WTC11 (cell line): ENCODE measurements at regions not wholly inside any gene's neighbourhood (a gene's known extent, or its start where the extent isn't known, plus 50 kb on each side); places are given as distances from the start of the nearest gene placed in this dataset.

Experiments
- ATAC-seq: fragments of 200-7000 bp; cut with Tn5 transposase; 2 replicates; pipeline ENCODE4 v1.10.0; 2021; ENCODE audit warnings: mild to moderate bottlenecking, moderate library complexity
- CTCF ChIA-PET: fragments of 300-600 bp; sonication (Branson Sonifier 250); formaldehyde crosslinking; loops from one replicate; lab custom pipeline; 2021; ENCODE audit warnings: antibody characterized with exemption; lab: Charles Lee
- POLR2A ChIA-PET: fragments of 350-600 bp; sonication (Branson Sonifier 250); formaldehyde crosslinking; loops from one replicate; lab custom pipeline; 2021; ENCODE audit warnings: antibody characterized with exemption; lab: Charles Lee
- DNase-seq: peaks from one replicate; pipeline ENCODE4 v3.0.0; 2021; ENCODE audit warnings: low spot score
- H3K27ac Mint-ChIP-seq: 2 replicates; pipeline ENCODE4 v1.8.0; 2021; ENCODE audit warnings: mixed read lengths
- H3K27me3 Mint-ChIP-seq: 2 replicates; pipeline ENCODE4 v1.8.0; 2021; ENCODE audit warnings: low read depth, mild to moderate bottlenecking, moderate library complexity, mixed read lengths
- H3K36me3 Mint-ChIP-seq: 2 replicates; pipeline ENCODE4 v1.8.0; 2021; ENCODE audit warnings: mixed read lengths
- H3K4me1 Mint-ChIP-seq: 2 replicates; pipeline ENCODE4 v1.8.0; 2022; ENCODE audit warnings: mixed read lengths
- H3K4me3 Mint-ChIP-seq: 2 replicates; pipeline ENCODE4 v1.8.0; 2021; ENCODE audit warnings: mild to moderate bottlenecking, moderate library complexity, mixed read lengths
- H3K9me3 Mint-ChIP-seq: 2 replicates; pipeline ENCODE4 v1.8.0; 2021; ENCODE audit warnings: mixed read lengths
- CBFB ChIP-seq: sonication (generic); formaldehyde crosslinking; IDR thresholded peaks from 2 replicates; pipeline ENCODE4 v1.8.1; 2022; ENCODE audit warnings: mild to moderate bottlenecking, low read depth, missing genetic modification reagents
- CTCF ChIP-seq: fragments of 200-600 bp; IDR thresholded peaks from 2 replicates; pipeline ENCODE4 v1.8.0; 2022; ENCODE audit warnings: antibody characterized with exemption
- FOXJ3 ChIP-seq: sonication (generic); formaldehyde crosslinking; IDR thresholded peaks from 2 replicates; pipeline ENCODE4 v1.9.0; 2021; ENCODE audit warnings: missing genetic modification reagents, mild to moderate bottlenecking, borderline replicate concordance
- HMGA2 ChIP-seq: fragments of 250-450 bp; sonication (Bioruptor Pico); IDR thresholded peaks from 2 replicates; pipeline ENCODE4 v1.4.0; 2021; ENCODE audit warnings: mild to moderate bottlenecking, moderate library complexity
- KAT7 ChIP-seq: sonication (generic); formaldehyde crosslinking; IDR thresholded peaks from 2 replicates; pipeline ENCODE4 v1.8.1; 2023; ENCODE audit warnings: missing genetic modification reagents, mild to moderate bottlenecking, borderline replicate concordance
- NFATC4 ChIP-seq: fragments of 250-450 bp; sonication (Bioruptor Pico); IDR thresholded peaks from 2 replicates; pipeline ENCODE4 v1.9.0; 2021; ENCODE audit warnings: mild to moderate bottlenecking
- NFYB ChIP-seq: sonication (generic); formaldehyde crosslinking; conservative IDR thresholded peaks from 2 replicates; pipeline ENCODE4 v1.8.0; 2022; ENCODE audit warnings: low read depth, missing genetic modification reagents
- SOX15 ChIP-seq: fragments of 250-450 bp; sonication (Bioruptor Pico); IDR thresholded peaks from 2 replicates; pipeline ENCODE4 v1.9.0; 2021; ENCODE audit warnings: mild to moderate bottlenecking
- SP1 ChIP-seq: sonication (generic); formaldehyde crosslinking; conservative IDR thresholded peaks from 2 replicates; pipeline ENCODE4 v1.8.1; 2022; ENCODE audit warnings: missing genetic modification reagents
- USF1 ChIP-seq: sonication (generic); formaldehyde crosslinking; IDR thresholded peaks from 2 replicates; pipeline ENCODE4 v1.8.0; 2022; ENCODE audit warnings: mild to moderate bottlenecking, missing genetic modification reagents
- ZNF219 ChIP-seq: sonication (generic); formaldehyde crosslinking; IDR thresholded peaks from 2 replicates; pipeline ENCODE4 v1.8.0; 2023; ENCODE audit warnings: missing genetic modification reagents, mild to moderate bottlenecking, borderline replicate concordance
- ZNF423 ChIP-seq: fragments of 250-450 bp; sonication (Bioruptor Pico); IDR thresholded peaks from 2 replicates; pipeline ENCODE4 v2.1.2; 2022; ENCODE audit warnings: mild to moderate bottlenecking, moderate library complexity
- ZNF425 ChIP-seq: fragments of 250-450 bp; sonication (Bioruptor Pico); conservative IDR thresholded peaks from 2 replicates; pipeline ENCODE4 v1.9.0; 2021; ENCODE audit warnings: mild to moderate bottlenecking
- TF ChIP-seq, protein P1 (sequence below): fragments of 250-450 bp; sonication (Bioruptor Pico); IDR thresholded peaks from 2 replicates; pipeline ENCODE4 v1.9.0; 2021; ENCODE audit warnings: mild to moderate bottlenecking
- TF ChIP-seq, protein P2 (sequence below): fragments of 250-450 bp; sonication (Bioruptor Pico); IDR thresholded peaks from 2 replicates; pipeline ENCODE4 v1.9.0; 2021; ENCODE audit warnings: moderate library complexity, mild to moderate bottlenecking, inconsistent platforms, borderline replicate concordance

DNA sequence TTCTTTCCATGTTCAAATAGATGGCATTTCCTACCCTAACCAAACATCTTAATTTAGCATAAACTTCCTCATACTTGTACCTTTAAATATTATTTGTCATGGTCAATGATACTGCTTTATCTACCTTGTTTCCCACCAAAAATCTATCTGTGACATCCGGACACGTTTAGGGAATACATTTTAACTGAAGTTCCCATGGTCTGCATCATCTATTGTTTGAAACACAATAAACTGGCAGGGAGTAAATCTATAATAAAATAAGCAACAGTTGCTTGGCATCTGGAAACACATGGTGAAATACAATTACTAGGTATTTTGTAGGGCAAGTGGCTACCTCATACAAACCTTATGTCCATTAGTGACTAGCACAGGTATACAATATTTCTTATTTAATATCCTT lies 289.1 kb downstream of the GJA1 start:
- H3K27ac Mint-ChIP-seq, result no peak overlapping the region

DNA sequence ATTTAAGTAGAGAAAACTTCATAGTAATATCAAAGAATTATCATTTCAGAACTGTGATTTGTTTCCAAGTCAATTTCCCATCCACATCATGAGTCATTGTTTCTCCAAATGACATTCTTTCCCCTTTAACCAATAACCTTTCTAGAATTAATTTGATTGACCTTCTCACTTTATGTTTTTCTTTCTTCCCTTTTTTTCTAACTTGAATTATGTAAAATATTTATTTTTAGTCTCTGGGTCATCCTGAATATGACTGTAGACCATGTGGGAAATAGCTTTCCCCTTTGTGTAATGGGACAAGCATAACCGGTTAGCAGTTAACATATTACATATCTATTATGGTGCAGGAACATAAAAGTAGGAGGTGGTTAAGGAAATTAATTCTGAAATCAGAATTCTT lies 291.1 kb downstream of the GJA1 start:
- DNase-seq (no peak), ATAC-seq (no peak)
- H3K4me3 Mint-ChIP-seq, result no peak overlapping the region

More for the DNA sequence above, 289.1 kb downstream of the GJA1 start:
- Mint-ChIP-seq H3K4me3 (no peak overlapping the region), H3K27me3 (no peaks in the 10 kb centered on the region), H3K9me3 (peaks cover 23% of the 10 kb centered on the region), H3K36me3 (peaks cover 16% of the 10 kb centered on the region), H3K4me1 (no peaks in the 10 kb centered on the region)
- ChIA-PET POLR2A (no interaction called here), CTCF (no interaction called here)
- ATAC-seq, result no peak
- no peak for DNase-seq
- TF ChIP-seq CTCF, result no peak
- TF ChIP-seq ZNF219 (CRISPR knock-in tag), result no peak
- no peak for TF ChIP-seq SP1 (CRISPR knock-in tag)
- no peak for TF ChIP-seq NFYB (CRISPR knock-in tag)
- TF ChIP-seq, protein P1, sequence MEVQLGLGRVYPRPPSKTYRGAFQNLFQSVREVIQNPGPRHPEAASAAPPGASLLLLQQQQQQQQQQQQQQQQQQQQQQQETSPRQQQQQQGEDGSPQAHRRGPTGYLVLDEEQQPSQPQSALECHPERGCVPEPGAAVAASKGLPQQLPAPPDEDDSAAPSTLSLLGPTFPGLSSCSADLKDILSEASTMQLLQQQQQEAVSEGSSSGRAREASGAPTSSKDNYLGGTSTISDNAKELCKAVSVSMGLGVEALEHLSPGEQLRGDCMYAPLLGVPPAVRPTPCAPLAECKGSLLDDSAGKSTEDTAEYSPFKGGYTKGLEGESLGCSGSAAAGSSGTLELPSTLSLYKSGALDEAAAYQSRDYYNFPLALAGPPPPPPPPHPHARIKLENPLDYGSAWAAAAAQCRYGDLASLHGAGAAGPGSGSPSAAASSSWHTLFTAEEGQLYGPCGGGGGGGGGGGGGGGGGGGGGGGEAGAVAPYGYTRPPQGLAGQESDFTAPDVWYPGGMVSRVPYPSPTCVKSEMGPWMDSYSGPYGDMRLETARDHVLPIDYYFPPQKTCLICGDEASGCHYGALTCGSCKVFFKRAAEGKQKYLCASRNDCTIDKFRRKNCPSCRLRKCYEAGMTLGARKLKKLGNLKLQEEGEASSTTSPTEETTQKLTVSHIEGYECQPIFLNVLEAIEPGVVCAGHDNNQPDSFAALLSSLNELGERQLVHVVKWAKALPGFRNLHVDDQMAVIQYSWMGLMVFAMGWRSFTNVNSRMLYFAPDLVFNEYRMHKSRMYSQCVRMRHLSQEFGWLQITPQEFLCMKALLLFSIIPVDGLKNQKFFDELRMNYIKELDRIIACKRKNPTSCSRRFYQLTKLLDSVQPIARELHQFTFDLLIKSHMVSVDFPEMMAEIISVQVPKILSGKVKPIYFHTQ (CRISPR knock-in tag), result no peak
- TF ChIP-seq ZNF423 (CRISPR knock-in tag), result no peak

More for the DNA sequence above, 291.1 kb downstream of the GJA1 start:
- Mint-ChIP-seq H3K27ac (no peak overlapping the region), H3K27me3 (no peaks in the 10 kb centered on the region; the same call in 1 of the 2 replicates), H3K36me3 (peaks cover 18% of the 10 kb centered on the region), H3K4me1 (no peaks in the 10 kb centered on the region), H3K9me3 (peaks cover 21% of the 10 kb centered on the region)
- TF ChIP-seq KAT7 (CRISPR knock-in tag), result no peak
- no peak for TF ChIP-seq NFATC4 (CRISPR knock-in tag)
- no peak for TF ChIP-seq ZNF425 (CRISPR knock-in tag)
- no peak for TF ChIP-seq CBFB (CRISPR knock-in tag)
- no peak for TF ChIP-seq HMGA2 (CRISPR knock-in tag)
- no peak for TF ChIP-seq USF1 (CRISPR knock-in tag)
- TF ChIP-seq SOX15, result no peak
- TF ChIP-seq, protein P2, sequence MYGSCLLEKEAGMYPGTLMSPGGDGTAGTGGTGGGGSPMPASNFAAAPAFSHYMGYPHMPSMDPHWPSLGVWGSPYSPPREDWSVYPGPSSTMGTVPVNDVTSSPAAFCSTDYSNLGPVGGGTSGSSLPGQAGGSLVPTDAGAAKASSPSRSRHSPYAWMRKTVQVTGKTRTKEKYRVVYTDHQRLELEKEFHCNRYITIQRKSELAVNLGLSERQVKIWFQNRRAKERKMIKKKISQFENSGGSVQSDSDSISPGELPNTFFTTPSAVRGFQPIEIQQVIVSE (CRISPR knock-in tag), result no peak
- TF ChIP-seq NFYB (CRISPR knock-in tag), result no peak
- TF ChIP-seq FOXJ3 (CRISPR knock-in tag), result no peak
- ChIA-PET CTCF (no interaction called here), POLR2A (no interaction called here)
